Common myeloid progenitor, CD34-positive (primary cell): ENCODE measurements at regions not wholly inside any gene's neighbourhood (a gene's known extent, or its start where the extent isn't known, plus 50 kb on each side); places are given as distances from the start of the nearest gene placed in this dataset.

Experiments
- CTCF ChIA-PET: fragments of 350-600 bp; sonication (Branson Sonifier 250); formaldehyde crosslinking; loops from one replicate; lab custom pipeline; 2021; ENCODE audit warnings: antibody characterized with exemption; lab: Charles Lee
- POLR2A ChIA-PET: fragments of 350-600 bp; sonication (Branson Sonifier 250); formaldehyde crosslinking; loops from one replicate; lab custom pipeline; 2021; ENCODE audit warnings: antibody characterized with exemption; lab: Charles Lee
- DNase-seq, 3 donors: peaks; one replicate each; pipeline versions ENCODE4 v3.0.0 to v3.0.0-alpha.2; 2013
- H3K27ac ChIP-seq, 2 experiments: 1 replicate in 1 of 2; 2 replicates in 1 of 2; pipeline ENCODE4 v1.7.0; 2013; ENCODE audit warnings: inconsistent platforms in 2 of 2, low read length in 2 of 2, mild to moderate bottlenecking in 2 of 2, low read depth in 1 of 2, moderate library complexity in 1 of 2; ENCODE audit not compliant: severe bottlenecking in 2 of 2, insufficient read depth in 1 of 2, poor library complexity in 1 of 2
- H3K27me3 ChIP-seq, 5 experiments: replicated peaks in 2 of 5; 1 replicate in 3 of 5; 2 replicates in 2 of 5; pipeline versions ENCODE4 v1.6.1 to v1.7.0; 2013; ENCODE audit warnings: low read length in 4 of 5, mild to moderate bottlenecking in 2 of 5, moderate library complexity in 2 of 5, inconsistent platforms in 1 of 5; ENCODE audit not compliant: insufficient read depth in 5 of 5, control insufficient read depth in 4 of 5
- H3K36me3 ChIP-seq, 4 experiments: 1 replicate in 2 of 4; 2 replicates in 2 of 4; pipeline versions ENCODE4 v1.6.1 to v1.7.0; 2013; ENCODE audit warnings: low read length in 3 of 4, control low read depth in 1 of 4, mild to moderate bottlenecking in 1 of 4; ENCODE audit not compliant: control insufficient read depth in 4 of 4, insufficient read depth in 4 of 4
- H3K4me1 ChIP-seq, 4 experiments: 1 replicate in 3 of 4; 2 replicates in 1 of 4; pipeline versions ENCODE4 v1.6.1 to v1.7.1; 2013; ENCODE audit warnings: low read length in 3 of 4, mild to moderate bottlenecking in 3 of 4, control low read depth in 1 of 4, inconsistent platforms in 1 of 4, moderate library complexity in 1 of 4; ENCODE audit not compliant: control insufficient read depth in 4 of 4, insufficient read depth in 4 of 4; ENCODE audit errors: control extremely low read depth in 1 of 4
- H3K4me3 ChIP-seq, 7 experiments: 1 replicate in 4 of 7; 2 replicates in 3 of 7; pipeline versions ENCODE4 v1.5.1 to v1.7.0; 2013; ENCODE audit warnings: mild to moderate bottlenecking in 7 of 7, low read length in 6 of 7, moderate library complexity in 6 of 7, inconsistent platforms in 2 of 7, low read depth in 2 of 7, control low read depth in 1 of 7; ENCODE audit not compliant: insufficient read depth in 4 of 7, control insufficient read depth in 1 of 7; ENCODE audit errors: extremely low read depth in 1 of 7
- H3K9me3 ChIP-seq, 5 experiments: 1 replicate in 4 of 5; 2 replicates in 1 of 5; pipeline versions ENCODE4 v1.6.1 to v1.7.1; 2013; ENCODE audit warnings: low read length in 4 of 5, mild to moderate bottlenecking in 2 of 5, inconsistent platforms in 1 of 5, low read depth in 1 of 5, moderate library complexity in 1 of 5; ENCODE audit not compliant: control insufficient read depth in 4 of 5, insufficient read depth in 2 of 5; ENCODE audit errors: control extremely low read depth in 1 of 5
- WGBS: methylation state at CpG from one replicate; pipeline ENCODE4 v1.1.5; 2013; ENCODE audit not compliant: insufficient coverage; 5-methylcytosine and 5-hydroxymethylcytosine counted together

DNA sequence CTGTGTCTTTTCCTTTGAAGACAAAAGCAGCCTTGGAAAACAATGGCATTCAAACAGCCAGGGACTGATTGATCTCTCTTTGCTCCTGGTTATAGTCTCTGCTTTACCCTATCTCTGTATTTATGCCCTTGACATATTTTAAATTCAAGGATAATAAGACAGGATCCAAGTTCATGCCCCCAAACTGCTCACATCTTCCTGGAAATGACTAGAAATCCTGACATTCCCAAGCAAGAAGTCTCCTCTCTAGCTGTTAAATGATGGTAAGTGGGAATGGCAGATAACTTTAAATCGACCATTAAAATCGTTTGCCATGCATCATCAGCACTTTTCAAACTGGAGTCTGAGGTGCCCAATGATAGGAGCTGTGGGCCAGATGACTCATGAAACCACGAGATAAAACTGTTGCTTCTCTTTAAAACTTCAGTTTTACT lies 435.6 kb downstream of the FOXO1 start:
- Histone ChIP-seq H3K4me1 (peaks cover 3 to 20% (median 9%) of the 10 kb centered on the region in 4 experiments), H3K4me3 (no peak overlapping the region), H3K36me3 (no peaks in the 10 kb centered on the region), H3K27ac (no peak overlapping the region), H3K9me3 (no peaks in the 10 kb centered on the region), H3K27me3 (peaks cover 0 to 2% (median 0%) of the 10 kb centered on the region in 5 experiments)
- CTCF ChIA-PET = no interaction called here
- POLR2A ChIA-PET = interaction anchor here (0.6 kb wide), 1 partner anchor 50 kb away, joined by 3 read pairs; no protein-coding TSS in a partner anchor
- peak; percentile 45 to 84 (median 75) for DNase-seq
- 40% methylated on average over 2 of the region's 3 CpGs for WGBS

DNA sequence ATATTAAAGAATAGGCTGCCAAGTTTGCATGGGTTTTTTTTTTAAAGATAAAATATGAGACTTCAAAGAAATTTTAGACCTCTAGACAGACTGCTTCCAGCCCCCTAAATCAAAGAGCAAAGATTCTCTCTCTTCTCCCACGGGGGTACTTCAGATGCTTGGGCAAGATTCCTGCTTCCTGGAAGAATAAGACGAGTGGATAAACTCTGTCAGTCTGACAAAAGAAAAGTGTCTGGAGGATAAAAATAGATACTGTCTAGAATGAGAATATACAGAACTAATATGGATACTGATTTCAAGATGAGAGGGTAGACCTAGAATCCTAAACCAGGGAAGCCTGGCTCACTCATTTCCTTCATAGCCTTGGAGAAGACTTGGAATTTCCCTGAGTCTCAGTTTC lies 435.1 kb downstream of the FOXO1 start:
- Histone ChIP-seq H3K4me1 (peaks cover 3 to 20% (median 9%) of the 10 kb centered on the region in 4 experiments), H3K27ac (no peak overlapping the region), H3K9me3 (no peaks in the 10 kb centered on the region), H3K4me3 (peak overlapping the region in 1 of 7 experiments; percentile 55), H3K36me3 (no peaks in the 10 kb centered on the region), H3K27me3 (no peaks in the 10 kb centered on the region)
- no peak for DNase-seq
- POLR2A ChIA-PET = interaction anchor here (0.6 kb wide), 1 partner anchor 51 kb away, joined by 3 read pairs; no protein-coding TSS in a partner anchor
- WGBS = no CpG with 5 or more reads among the region's 2 CpGs
- CTCF ChIA-PET = no interaction called here

DNA sequence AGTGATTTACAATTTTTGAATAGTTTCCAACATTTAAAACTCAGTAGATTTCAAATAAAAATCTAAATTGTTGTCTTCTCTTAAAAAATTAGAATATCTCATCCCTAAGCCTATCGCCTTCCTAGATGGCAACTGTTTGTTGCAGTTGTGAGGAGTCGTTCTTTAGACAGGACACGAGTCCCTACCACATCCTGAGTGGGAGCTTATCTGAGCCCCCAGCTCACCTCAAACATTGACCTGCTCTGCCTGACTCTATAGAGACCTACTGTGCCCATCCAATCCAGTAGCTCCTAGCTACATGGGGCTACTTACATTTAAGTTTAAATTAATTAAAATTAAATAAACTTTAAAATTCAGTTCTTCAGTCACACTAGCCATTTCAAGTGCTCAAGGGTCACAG lies 434.7 kb downstream of the FOXO1 start:
- ChIA-PET CTCF (interaction anchor here (1.2 kb wide), 1 partner anchor 10 kb away, joined by 4 read pairs; no protein-coding TSS in a partner anchor), POLR2A (interaction anchor here (1.0 kb wide), 1 partner anchor 40 kb away, joined by 3 read pairs; no protein-coding TSS in a partner anchor)
- no peak overlapping the region for H3K27ac ChIP-seq
- WGBS = 0% methylated on average over 1 of the region's 3 CpGs
- H3K27me3 ChIP-seq = no peaks in the 10 kb centered on the region
- H3K9me3 ChIP-seq = no peaks in the 10 kb centered on the region
- peak overlapping the region in 1 of 7 experiments; percentile 55 for H3K4me3 ChIP-seq
- no peaks in the 10 kb centered on the region for H3K36me3 ChIP-seq
- peaks cover 3 to 20% (median 9%) of the 10 kb centered on the region in 4 experiments for H3K4me1 ChIP-seq
- peak; percentile 55 to 92 (median 84) for DNase-seq

DNA sequence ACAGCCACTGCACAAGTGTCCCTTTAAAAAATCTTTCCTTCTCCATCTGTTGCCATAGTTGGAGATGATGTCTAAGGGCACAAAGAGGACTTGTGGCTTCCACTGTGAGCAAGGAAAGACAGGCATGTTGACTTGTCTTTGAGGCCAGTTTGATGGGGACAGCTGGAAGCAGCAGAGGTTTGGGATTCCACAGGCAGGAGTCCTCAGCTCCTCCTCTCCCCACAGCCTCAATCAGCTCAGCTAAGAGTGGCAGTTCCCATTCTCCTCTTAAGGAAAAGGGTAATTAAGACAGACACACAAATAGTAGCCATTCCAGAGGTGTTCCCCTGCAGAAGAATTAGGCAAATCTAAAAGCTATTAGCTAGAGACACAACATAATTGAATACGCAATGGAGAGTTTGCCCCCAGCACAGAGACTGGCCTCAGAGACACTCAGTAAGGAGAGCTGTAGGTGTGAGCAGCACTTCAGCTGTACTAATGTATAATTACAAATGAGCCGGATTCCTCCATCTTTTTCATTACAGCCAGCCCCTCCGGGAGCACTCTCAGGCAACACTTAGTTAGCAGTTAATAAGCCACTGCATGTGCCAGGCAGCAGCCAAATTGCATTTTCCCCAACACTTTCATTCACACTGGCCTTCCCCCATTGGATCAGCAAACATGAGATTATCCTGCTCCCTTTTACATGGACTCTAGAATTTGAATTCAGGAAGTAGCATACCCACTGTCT lies 434.0 kb downstream of the FOXO1 start:
- no peak overlapping the region for H3K4me3 ChIP-seq
- no peaks in the 10 kb centered on the region for H3K27me3 ChIP-seq
- no peak for DNase-seq
- H3K36me3 ChIP-seq = no peaks in the 10 kb centered on the region
- peaks cover 3 to 20% (median 9%) of the 10 kb centered on the region in 4 experiments for H3K4me1 ChIP-seq
- CTCF ChIA-PET = interaction anchor here (1.2 kb wide), 1 partner anchor 9 kb away, joined by 4 read pairs; no protein-coding TSS in a partner anchor
- H3K9me3 ChIP-seq = no peaks in the 10 kb centered on the region
- H3K27ac ChIP-seq = no peak overlapping the region
- POLR2A ChIA-PET = interaction anchor here (1.0 kb wide), 1 partner anchor 39 kb away, joined by 3 read pairs; no protein-coding TSS in a partner anchor
- 96% methylated on average over 3 of the region's 3 CpGs for WGBS

DNA sequence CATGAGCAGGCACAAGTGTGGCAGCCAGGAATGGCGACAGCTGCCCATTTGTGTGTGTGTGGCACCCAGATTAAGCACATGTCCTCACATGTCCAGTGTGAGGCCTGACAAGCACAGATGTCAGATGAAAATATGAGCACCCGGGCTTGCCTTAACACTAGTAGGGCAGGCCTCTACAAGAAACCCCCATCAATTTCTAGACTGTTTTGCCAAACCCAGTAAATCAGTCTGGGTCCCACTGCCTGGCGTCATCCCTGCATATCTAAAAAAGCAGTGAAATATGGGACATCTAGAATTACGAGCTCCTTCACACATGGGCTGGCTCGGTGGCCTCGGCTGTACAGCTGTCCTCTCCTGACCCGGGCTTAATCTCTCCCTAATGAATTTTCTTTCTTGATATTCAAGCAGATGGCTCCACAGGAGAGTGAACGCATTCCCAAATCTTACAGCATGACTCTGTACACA lies 432.7 kb downstream of the FOXO1 start:
- CTCF ChIA-PET = interaction anchor here (0.9 to 1.2 kb wide), 2 partner anchors 38 to 291 kb away, joined by 3 to 5 read pairs; no protein-coding TSS in a partner anchor
- 99% methylated on average over 7 of the region's 8 CpGs for WGBS
- Histone ChIP-seq H3K9me3 (peaks cover 0 to 7% (median 0%) of the 10 kb centered on the region in 5 experiments), H3K27me3 (no peaks in the 10 kb centered on the region), H3K27ac (no peak overlapping the region), H3K4me3 (no peak overlapping the region), H3K4me1 (peaks cover 3 to 20% (median 9%) of the 10 kb centered on the region in 4 experiments), H3K36me3 (no peaks in the 10 kb centered on the region)
- POLR2A ChIA-PET = no interaction called here
- DNase-seq = no peak

DNA sequence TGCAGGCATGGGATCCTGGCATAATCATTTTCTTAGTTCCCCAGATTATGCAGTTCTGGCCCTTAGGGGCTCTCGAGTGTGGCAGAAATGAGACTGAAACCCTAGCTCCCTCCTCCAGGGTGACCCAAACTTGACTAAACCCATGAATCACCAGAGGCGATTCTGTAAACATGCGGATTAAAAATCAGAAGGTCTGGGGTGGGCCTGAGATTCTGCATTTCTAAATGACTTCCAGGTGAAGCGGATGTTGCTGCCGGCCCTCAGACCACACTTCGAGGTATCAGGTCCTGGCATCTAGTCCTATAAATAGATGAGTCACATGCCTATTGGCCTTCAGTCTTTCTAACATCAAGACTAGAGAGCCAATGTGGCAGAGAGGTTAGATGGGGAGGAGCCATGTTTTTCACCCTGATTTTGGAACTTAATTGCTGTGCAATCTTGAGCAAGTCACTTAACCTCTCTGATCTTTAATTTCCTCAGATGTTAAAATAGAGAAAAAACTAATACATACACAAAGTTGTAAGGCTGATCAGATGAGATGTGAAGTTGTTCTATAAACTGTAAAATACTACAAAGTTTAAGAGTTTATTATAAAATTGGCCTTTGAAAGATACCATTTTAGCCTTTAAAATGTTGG lies 431.2 kb downstream of the FOXO1 start:
- Histone ChIP-seq H3K4me1 (peaks cover 3 to 20% (median 9%) of the 10 kb centered on the region in 4 experiments), H3K9me3 (peaks cover 0 to 12% (median 0%) of the 10 kb centered on the region in 5 experiments), H3K4me3 (no peak overlapping the region), H3K27me3 (no peaks in the 10 kb centered on the region), H3K36me3 (no peaks in the 10 kb centered on the region), H3K27ac (no peak overlapping the region)
- no peak for DNase-seq
- POLR2A ChIA-PET = no interaction called here
- CTCF ChIA-PET = no interaction called here
- WGBS = 98% methylated on average over 6 of the region's 6 CpGs
